ENCODE measurements at regions not wholly inside any gene's neighbourhood (a gene's known extent, or its start where the extent isn't known, plus 50 kb on each side); places are given as distances from the start of the nearest gene placed in this dataset.

DNA sequence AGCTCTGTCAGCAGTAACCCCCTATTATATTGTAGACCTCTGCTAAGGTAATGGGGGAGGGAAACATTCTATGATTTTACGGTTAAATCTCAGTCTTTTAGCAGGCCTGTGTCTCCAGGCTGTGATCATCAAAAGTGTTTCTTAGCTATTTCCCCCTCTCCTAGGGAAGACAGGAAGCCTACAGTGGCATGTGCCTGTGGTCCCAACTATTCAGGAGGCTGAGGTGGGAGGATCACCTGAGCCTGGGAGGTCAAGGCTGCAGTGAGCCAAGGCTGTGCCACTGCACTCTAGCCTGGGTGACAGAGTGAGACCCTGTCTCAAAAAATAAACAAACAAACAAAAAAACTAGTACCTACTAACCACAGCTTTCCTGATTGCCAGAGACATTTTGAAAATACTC lies 67.9 kb downstream of the DNAAF9 start:
- no peak for ATAC-seq
- Histone ChIP-seq H3K9me3 (ENCODE audit: control insufficient read depth, insufficient read depth, low read length) (no peaks in the 10 kb centered on the region), H3K36me3 (ENCODE audit: control insufficient read depth, insufficient read depth, low read length) (no peaks in the 10 kb centered on the region), H3K27ac (ENCODE audit: low read length) (no peak overlapping the region), H3K27me3 (ENCODE audit: control insufficient read depth, insufficient read depth, low read length) (no peaks in the 10 kb centered on the region), H3K4me3 (ENCODE audit: low read length) (no peak overlapping the region), H3K4me1 (ENCODE audit: control insufficient read depth, insufficient read depth, low read length) (no peaks in the 10 kb centered on the region)
- TF ChIP-seq, protein P1, sequence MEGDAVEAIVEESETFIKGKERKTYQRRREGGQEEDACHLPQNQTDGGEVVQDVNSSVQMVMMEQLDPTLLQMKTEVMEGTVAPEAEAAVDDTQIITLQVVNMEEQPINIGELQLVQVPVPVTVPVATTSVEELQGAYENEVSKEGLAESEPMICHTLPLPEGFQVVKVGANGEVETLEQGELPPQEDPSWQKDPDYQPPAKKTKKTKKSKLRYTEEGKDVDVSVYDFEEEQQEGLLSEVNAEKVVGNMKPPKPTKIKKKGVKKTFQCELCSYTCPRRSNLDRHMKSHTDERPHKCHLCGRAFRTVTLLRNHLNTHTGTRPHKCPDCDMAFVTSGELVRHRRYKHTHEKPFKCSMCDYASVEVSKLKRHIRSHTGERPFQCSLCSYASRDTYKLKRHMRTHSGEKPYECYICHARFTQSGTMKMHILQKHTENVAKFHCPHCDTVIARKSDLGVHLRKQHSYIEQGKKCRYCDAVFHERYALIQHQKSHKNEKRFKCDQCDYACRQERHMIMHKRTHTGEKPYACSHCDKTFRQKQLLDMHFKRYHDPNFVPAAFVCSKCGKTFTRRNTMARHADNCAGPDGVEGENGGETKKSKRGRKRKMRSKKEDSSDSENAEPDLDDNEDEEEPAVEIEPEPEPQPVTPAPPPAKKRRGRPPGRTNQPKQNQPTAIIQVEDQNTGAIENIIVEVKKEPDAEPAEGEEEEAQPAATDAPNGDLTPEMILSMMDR (IDR thresholded peaks at IDR 0.05): no peak
- DNase-seq: no peak
- H3K27ac Mint-ChIP-seq: no peak overlapping the region
- peaks cover 0 to 5% of the 10 kb centered on the region in 2 donors for H3K27me3 Mint-ChIP-seq (ENCODE audit: low read depth in 2 of 2)
- no peaks in the 10 kb centered on the region for H3K9me3 Mint-ChIP-seq
- 100% methylated on average over 1 of the region's 1 CpG for WGBS (ENCODE audit: insufficient coverage)
- H3K4me1 Mint-ChIP-seq: no peaks in the 10 kb centered on the region
- intact Hi-C loops (cut with micrococcal nuclease): no loop called here
- H3K4me3 Mint-ChIP-seq: no peak overlapping the region
- H3K36me3 Mint-ChIP-seq: peaks cover 10% of the 10 kb centered on the region

DNA sequence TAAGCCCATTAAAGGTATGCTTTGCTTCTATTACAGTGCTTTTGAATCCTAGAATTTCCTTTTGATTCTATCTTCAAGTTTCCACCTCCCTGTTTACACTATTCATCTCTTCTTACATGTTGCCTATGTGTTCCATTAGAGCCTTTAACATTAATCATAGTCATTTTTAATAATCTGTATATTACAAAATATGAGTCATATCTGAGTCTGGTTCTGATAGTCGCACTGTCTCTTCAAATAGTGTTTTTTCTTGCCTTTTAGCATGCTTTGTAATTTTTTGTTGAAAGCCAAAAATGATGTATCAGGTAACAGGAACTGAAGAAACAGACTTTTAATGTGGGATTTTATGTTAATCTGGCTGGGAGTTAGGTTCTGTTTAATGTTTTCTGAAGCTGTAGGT lies 68.4 kb downstream of the DNAAF9 start:
- Histone ChIP-seq H3K4me3 (ENCODE audit: low read length) (no peak overlapping the region), H3K27ac (ENCODE audit: low read length) (no peak overlapping the region), H3K36me3 (ENCODE audit: control insufficient read depth, insufficient read depth, low read length) (no peaks in the 10 kb centered on the region), H3K9me3 (ENCODE audit: control insufficient read depth, insufficient read depth, low read length) (no peaks in the 10 kb centered on the region), H3K4me1 (ENCODE audit: control insufficient read depth, insufficient read depth, low read length) (no peaks in the 10 kb centered on the region), H3K27me3 (ENCODE audit: control insufficient read depth, insufficient read depth, low read length) (no peaks in the 10 kb centered on the region)
- Mint-ChIP-seq H3K4me3 (no peak overlapping the region), H3K9me3 (no peaks in the 10 kb centered on the region), H3K27me3 (ENCODE audit: low read depth in 2 of 2) (peaks cover 0 to 5% of the 10 kb centered on the region in 2 donors), H3K27ac (no peak overlapping the region), H3K4me1 (no peaks in the 10 kb centered on the region), H3K36me3 (peaks cover 10% of the 10 kb centered on the region)
- WGBS (ENCODE audit: insufficient coverage): 92% methylated on average over 1 of the region's 1 CpG
- intact Hi-C loops (cut with micrococcal nuclease): no loop called here
- ATAC-seq (no peak), DNase-seq (no peak)
- TF ChIP-seq, protein P1 (IDR thresholded peaks at IDR 0.05): no peak

DNA sequence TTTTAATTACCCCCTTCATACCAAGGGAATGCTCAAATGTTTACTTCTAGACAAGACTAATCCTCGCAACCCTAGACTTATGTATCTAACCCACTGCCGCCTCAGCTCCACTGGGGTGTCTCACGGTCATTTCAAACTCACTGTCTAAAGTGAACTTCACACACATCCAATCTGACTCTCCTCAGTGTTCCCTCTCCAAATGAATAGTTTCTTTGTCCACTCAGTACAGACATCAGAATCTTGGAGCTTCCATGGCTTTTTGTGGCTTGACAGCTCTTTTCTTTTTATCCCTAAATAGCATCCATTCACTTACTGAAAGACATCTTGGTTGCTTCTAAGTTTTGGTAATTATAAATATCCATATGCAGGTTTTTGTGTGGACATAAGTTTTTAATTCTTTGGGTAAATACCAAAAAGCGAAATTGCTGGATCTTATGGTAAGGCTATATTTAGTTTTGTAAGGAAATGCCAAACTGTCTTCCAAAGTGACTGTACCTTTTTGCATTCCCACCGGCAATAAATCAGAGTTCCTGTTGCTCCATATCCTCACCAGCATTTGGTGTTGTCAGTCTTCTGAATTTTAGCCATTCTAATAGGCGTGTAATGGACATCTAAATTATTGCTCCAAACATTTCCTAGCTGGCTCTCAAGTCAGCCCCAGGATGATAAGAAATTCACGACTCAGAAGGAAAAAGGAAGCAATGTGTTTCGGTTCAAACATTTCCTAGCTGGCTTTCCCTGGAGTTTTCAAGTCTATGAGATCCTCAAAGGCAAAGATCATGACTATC lies 73.1 kb downstream of the DNAAF9 start:
- peaks cover 10% of the 10 kb centered on the region for H3K36me3 Mint-ChIP-seq
- ATAC-seq (no peak), DNase-seq (no peak)
- H3K27ac ChIP-seq (ENCODE audit: low read length): no peak overlapping the region
- H3K4me3 Mint-ChIP-seq: no peak overlapping the region
- intact Hi-C loops (cut with micrococcal nuclease): no loop called here
- H3K27me3 Mint-ChIP-seq (ENCODE audit: low read depth in 2 of 2): no peaks in the 10 kb centered on the region
- peaks cover 6% of the 10 kb centered on the region for H3K36me3 ChIP-seq (ENCODE audit: control insufficient read depth, insufficient read depth, low read length)
- H3K4me3 ChIP-seq (ENCODE audit: low read length): no peak overlapping the region
- no peak overlapping the region for H3K27ac Mint-ChIP-seq
- H3K27me3 ChIP-seq (ENCODE audit: control insufficient read depth, insufficient read depth, low read length): no peaks in the 10 kb centered on the region
- H3K4me1 ChIP-seq (ENCODE audit: control insufficient read depth, insufficient read depth, low read length): no peaks in the 10 kb centered on the region
- TF ChIP-seq, protein P1 (IDR thresholded peaks at IDR 0.05): no peak
- H3K9me3 ChIP-seq (ENCODE audit: control insufficient read depth, insufficient read depth, low read length): no peaks in the 10 kb centered on the region
- H3K9me3 Mint-ChIP-seq: no peaks in the 10 kb centered on the region
- WGBS (ENCODE audit: insufficient coverage): 87% methylated on average over 8 of the region's 8 CpGs
- H3K4me1 Mint-ChIP-seq: no peaks in the 10 kb centered on the region

Data from natural killer cell (primary cell).